PFSK-1 (cell line): ENCODE measurements at regions not wholly inside any gene's neighbourhood (a gene's known extent, or its start where the extent isn't known, plus 50 kb on each side); places are given as distances from the start of the nearest gene placed in this dataset.

Experiments
- FOXP2 ChIP-seq: optimal IDR thresholded peaks from 2 replicates; pipeline ENCODE3; 2011; ENCODE audit warnings: borderline replicate concordance, control low read depth, inconsistent platforms; ENCODE audit not compliant: insufficient read depth; ENCODE audit errors: extremely low read length, extremely low read depth
- POLR2AphosphoS5 ChIP-seq: IDR thresholded peaks from 2 replicates; pipeline ENCODE4 v1.6.1; 2012; ENCODE audit warnings: low read depth, mild to moderate bottlenecking, control low read depth, low read length, moderate library complexity
- REST ChIP-seq, 2 experiments: IDR thresholded peaks; 2 replicates each; pipeline versions ENCODE4 v1.6.1 to v1.8.0; 2011 to 2012; ENCODE audit warnings: low read depth in 2 of 2, low read length in 2 of 2, control low read depth in 1 of 2, inconsistent platforms in 1 of 2, mild to moderate bottlenecking in 1 of 2, moderate library complexity in 1 of 2; ENCODE audit not compliant: insufficient read depth in 1 of 2
- SIN3A ChIP-seq: IDR thresholded peaks from 2 replicates; pipeline ENCODE4 v1.6.1; 2012; ENCODE audit warnings: mild to moderate bottlenecking, low read length, moderate library complexity, borderline replicate concordance; ENCODE audit not compliant: insufficient read depth
- TAF1 ChIP-seq: IDR thresholded peaks from 2 replicates; pipeline ENCODE4 v1.6.1; 2012; ENCODE audit warnings: low read length, control low read depth, borderline replicate concordance; ENCODE audit not compliant: insufficient read depth

GRCh38 chr9:2545881-2546490 lies 75.6 kb upstream of the VLDLR start:
- TF ChIP-seq FOXP2 (no peak), REST (IDR thresholded peaks at IDR 0.05; ENCODE audit: insufficient read depth in 1 of 2, low read depth in 2 of 2, low read length in 2 of 2) (no peak), SIN3A (no peak), POLR2AphosphoS5 (no peak), TAF1 (no peak)

GRCh38 chr9:2557693-2558092 lies 63.9 kb upstream of the VLDLR start:
- TF ChIP-seq FOXP2 (no peak), SIN3A (no peak), TAF1 (no peak), POLR2AphosphoS5 (no peak), REST (IDR thresholded peaks at IDR 0.05; ENCODE audit: insufficient read depth in 1 of 2, low read depth in 2 of 2, low read length in 2 of 2) (no peak)

- TF ChIP-seq SIN3A (no peak), TAF1 (no peak), POLR2AphosphoS5 (no peak), REST (IDR thresholded peaks at IDR 0.05; ENCODE audit: insufficient read depth in 1 of 2, low read depth in 2 of 2, low read length in 2 of 2) (no peak), FOXP2 (no peak)
Measured at GRCh38 chr9:2559192-2560152, 62.1 kb upstream of the VLDLR start.

- no peak for TF ChIP-seq TAF1
- no peak for TF ChIP-seq SIN3A
- no peak for TF ChIP-seq REST (IDR thresholded peaks at IDR 0.05; ENCODE audit: insufficient read depth in 1 of 2, low read depth in 2 of 2, low read length in 2 of 2)
- TF ChIP-seq FOXP2, result no peak
- no peak for TF ChIP-seq POLR2AphosphoS5
Measured at GRCh38 chr9:2560180-2560579, 61.4 kb upstream of the VLDLR start.
